NCI-H1436 treated with DMSO at 0.1 percent for 48 hours (cell line): ENCODE measurements at regions not wholly inside any gene's neighbourhood (a gene's known extent, or its start where the extent isn't known, plus 50 kb on each side); places are given as distances from the start of the nearest gene placed in this dataset.
"Not testable (repeated sequence)": the region's sequence is repeated elsewhere in the genome, so short reads cannot be mapped to it uniquely, and the experiment has no call there.

Experiments
- DNase-seq: peaks from one replicate; lab custom pipeline; 2025; lab: John Stamatoyannopoulos, UW

DNA sequence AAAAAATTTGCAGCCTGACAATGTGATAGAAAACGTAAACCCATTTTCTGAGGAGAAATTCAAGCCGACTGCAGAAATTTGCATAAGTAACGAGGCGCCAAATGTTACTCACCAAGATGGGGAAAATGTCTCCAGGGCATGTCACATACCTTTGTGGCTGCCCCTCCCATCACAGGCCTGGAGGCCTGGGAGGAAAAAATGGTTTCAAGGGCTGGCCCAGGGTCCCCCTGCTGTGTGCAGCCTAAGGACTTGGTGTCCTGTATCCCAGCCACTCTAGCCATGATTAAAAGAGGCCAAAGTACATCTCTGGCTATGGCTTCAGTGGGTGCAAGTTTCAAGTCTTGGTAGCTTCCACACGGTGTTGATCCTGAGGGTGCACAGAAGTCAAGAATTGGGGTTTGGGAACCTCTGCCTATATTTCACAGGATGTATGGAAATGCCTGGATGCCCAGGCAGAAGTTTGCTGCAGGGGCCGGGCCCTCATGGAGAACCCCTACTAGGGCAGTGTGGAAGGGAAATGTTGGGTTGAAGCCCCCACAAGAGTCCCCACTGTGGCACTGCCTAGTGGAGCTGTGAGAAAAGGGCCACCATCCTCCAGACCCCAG lies 1842.3 kb downstream of the PCDH9 start:
- no peak for DNase-seq

DNA sequence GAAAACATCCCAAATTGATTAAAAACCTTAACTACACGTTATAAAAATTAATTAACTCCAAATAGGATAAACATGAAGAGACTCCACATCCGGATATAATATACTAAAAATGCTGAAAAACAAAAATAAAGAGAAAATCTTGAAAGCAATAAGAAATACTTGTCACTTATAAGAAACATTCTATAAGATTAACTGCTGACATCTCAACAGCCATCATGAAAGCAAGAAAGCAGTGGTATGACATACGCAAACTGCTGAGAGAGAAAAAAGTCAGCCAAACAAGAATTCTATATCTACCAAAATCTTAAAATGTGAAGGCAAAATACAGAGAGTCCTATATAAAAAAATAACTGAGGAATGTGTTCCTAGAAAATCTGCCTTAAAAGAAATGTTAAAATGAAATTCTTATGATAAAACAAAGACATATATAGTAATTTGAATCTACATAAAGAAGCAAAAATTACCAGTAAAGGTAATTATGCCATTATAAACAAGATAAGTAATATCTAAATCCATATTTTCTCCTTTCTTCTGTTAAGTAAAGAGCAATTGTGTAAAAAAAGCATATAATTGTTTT lies 1851.1 kb downstream of the PCDH9 start:
- no peak for DNase-seq

DNA sequence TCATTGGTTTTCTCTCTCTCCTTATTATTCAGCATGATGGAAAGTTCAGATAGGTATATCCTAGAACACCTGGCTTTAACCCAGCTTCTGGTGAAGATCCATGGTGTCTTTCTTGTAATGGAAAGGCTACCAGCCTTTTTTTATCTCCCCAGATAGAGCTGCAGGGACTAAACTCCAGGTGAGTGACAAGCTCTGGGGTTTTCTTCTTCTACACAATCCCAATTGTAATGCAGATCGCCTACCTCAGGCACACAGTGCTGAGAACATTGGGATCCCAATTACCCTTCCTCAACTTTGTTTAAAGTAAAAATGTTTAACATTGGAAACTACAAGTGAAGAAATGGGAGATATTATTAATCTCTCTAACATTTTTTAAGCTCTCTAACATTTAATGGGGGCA lies 1851.7 kb downstream of the PCDH9 start:
- no peak for DNase-seq

DNA sequence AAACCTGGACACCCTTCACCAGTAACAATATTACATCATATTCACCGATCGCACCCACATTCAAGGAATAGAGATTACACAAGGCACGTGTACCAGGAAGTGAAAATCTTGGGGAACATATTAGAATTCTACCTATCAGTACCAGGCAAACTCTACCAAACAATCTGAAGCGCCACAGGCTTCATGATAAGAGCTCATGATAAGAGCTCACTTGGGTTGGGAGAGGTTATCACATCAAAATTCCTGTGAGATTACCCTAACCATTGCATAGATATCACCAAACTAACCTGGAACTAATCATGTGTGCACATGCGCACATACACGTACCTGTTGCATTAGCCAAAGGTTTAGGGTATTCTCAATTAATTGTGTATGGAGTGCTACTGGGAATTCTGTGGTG lies 1861.3 kb downstream of the PCDH9 start:
- no peak for DNase-seq

DNA sequence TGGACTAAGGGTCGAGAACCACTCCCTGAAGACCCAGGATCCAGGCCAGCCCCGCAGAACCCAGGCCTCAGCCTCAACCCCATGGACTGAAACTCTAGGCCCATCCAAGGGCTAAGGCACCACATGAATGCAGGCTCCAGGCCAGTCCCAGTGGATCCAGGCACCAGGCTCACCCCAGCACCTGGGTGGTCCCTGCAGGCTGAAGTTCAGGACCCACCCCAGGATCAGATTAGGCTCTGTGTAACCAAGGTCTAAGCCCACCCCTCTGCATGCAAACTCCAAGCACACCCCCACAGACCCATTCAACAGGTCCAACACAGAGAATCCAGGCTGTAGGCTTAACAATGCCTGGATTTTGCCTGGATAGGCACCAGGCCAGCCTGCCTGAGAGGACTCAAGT lies 1876.2 kb downstream of the PCDH9 start:
- DNase-seq = no peak

GRCh38 chr13:65353150-65353549 lies 1877.0 kb downstream of the PCDH9 start:
- DNase-seq = not testable (repeated sequence)

GRCh38 chr13:65347420-65348030 lies 1882.6 kb downstream of the PCDH9 start:
- no peak for DNase-seq

DNA sequence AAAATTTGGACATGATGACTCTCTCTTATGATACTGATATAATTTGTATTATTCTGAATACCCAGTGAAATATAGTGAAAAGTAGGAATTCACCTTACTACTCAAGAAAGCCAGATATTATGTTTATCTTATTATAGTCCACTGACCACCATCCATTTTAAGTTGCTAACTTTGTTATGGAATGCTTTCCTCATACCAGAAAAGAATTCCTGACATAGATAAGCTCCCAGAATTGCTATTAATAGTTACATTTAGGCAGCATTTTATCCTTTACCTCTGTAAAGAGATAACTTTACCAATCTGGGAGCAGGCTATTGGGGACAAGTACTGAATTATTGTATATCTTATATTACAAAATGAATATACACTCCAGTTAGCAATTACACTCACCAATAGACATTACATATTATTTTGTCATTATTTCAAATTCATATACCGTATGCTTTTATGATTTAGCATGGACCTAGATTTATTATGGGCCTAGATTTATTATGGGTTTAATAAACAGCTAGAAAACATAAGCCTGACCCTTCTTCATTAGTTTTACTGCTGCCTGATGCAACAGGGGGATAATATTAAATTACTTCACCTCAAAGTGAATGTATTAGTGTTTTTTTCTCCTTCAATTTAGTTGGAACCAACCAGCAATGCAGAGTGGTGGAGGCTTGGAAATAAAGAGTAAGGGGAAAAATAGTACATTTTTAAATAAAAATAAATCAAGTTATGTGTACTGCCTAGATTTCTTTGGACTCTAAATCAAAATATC lies 1886.1 kb downstream of the PCDH9 start:
- no peak for DNase-seq

DNA sequence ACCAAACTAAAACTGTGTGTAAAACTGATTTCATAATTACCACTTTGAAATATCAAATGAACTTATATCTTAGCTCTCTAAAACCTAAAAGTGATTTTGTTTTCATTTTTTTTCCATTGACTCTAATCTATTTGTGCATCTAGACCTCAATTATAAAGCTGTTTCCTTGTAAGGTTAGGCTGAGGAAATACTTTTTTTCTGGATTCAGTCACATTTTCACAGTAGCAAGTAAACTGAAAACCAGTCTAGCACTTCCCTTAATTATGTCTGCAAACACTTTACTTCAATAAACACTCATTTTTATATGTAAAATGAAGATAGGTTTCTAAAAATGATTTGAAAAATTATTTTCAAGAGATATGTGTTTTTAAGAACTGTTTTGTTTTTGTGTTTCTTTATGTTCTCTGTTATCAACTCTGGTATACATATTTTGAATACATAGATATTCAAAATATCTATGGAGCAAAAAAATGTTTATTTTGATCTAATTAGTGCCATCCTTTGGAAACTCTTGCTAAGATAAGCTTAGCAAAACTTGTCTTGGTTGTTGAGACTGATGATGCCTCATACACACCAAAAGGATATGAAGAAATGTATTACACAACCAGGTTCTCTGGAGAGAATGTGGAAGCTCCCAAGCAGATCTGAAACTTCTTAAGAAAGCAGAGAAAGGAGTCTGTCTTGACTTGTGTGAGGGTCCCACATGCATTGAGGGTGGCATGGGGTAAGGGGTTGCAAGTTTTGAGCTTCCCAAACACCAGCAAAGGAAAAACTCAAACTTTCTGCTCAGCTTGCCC lies 1887.4 kb downstream of the PCDH9 start:
- DNase-seq = no peak

GRCh38 chr13:65339241-65339640 lies 1890.9 kb downstream of the PCDH9 start:
- DNase-seq = no peak

- no peak for DNase-seq
These were observed 1893.2 kb downstream of the PCDH9 start for GRCh38 chr13:65336916-65337315.

DNA sequence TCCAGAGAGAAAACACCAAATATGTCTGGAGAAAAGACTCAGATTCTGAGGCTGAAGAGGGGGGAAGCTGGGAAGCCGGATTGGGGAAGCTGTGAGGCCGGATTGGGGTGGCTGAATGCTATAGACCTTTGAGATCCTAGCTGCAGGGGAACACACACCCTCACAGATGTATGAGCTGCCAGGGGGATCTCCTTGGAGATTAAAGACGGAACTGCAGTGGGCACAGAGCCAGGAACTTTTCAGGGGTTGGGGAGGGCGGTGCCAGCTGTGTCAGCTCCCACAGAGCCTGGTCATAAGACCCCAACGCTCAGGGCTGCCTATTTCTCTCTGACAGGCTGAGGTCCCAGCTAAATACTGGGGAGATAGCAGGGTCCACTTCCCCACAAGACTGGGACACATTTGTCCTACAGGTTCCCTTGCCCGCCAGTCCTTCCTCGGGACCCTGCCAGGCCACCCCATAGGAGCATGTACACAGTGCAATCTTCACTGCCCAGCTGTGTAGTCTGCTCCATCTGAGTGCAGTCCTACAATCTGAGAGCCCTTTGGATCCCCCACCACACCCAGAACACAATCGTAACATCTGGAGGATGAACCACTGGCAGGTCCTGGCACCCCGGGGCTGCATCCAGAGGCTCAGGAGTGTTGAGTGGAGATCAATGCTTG lies 1893.9 kb downstream of the PCDH9 start:
- DNase-seq = no peak

GRCh38 chr13:65330691-65331090 lies 1899.4 kb downstream of the PCDH9 start:
- no peak for DNase-seq

DNA sequence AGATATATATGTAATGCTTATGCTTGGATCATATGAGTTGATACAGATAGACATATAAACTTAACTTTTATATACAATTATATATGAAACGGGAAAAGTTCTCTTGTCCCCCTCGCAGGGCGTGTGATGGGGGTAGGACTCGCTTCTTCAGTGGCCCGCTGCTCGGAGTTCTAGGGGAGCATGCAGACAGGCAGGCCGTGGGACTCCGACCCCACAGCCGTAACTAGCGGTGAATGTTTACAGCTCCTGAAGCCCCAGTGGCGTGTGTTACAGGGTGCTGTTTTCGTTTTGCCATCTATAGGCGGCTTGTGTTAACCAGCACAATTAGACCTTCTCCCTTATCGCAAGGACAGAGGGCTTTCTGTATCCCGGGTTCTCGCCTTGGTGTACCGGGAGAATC lies 1899.8 kb downstream of the PCDH9 start:
- DNase-seq = no peak

- DNase-seq = not testable (repeated sequence)
These were observed 1906.9 kb downstream of the PCDH9 start for GRCh38 chr13:65323192-65323591.

GRCh38 chr13:65321423-65321822 lies 1908.7 kb downstream of the PCDH9 start:
- not testable (repeated sequence) for DNase-seq

GRCh38 chr13:65314008-65314407 lies 1916.1 kb downstream of the PCDH9 start:
- DNase-seq = no peak

GRCh38 chr13:65310663-65311328 lies 1919.3 kb downstream of the PCDH9 start:
- DNase-seq = no peak

GRCh38 chr13:65309906-65310305 lies 1920.2 kb downstream of the PCDH9 start:
- no peak for DNase-seq

DNA sequence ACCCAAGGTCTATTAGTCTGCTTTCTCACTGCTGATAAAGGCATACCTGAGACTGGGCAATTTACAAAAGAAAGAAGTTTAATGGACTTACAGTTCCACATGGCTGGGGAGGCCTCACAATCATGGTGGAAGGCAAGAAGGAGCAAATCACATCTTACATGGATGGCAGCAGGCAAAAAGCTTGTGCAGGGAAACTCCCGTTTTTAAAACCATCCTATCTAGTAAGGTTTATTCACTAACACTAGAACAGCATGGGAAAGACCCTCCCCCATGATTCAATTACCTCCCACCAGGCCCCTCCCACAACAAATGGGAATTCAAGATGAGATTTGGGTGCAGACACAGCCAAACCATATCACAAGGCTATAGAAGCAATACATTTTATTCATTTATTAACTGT lies 1921.4 kb downstream of the PCDH9 start:
- DNase-seq = not testable (repeated sequence)

DNA sequence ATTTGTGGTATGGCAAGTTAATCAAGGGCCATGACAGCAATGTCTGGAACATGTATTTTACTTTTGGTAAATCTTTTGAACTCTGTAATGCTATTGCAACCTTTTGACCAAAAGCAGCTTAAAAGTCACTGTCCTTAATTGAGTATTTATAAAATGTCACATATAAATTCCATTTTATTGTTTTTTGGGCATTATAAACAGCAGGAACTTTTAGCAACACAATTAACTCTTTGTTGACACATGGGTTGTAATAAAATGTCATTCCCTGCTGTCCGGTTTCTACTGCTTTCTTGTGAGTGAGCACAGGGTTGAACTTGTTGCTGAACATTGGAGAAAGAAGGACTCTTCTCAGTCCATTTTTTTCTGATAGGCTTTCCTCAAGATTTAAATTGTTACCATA lies 1923.1 kb downstream of the PCDH9 start:
- DNase-seq = no peak
